GM21529 (cell line): ENCODE measurements at regions not wholly inside any gene's neighbourhood (a gene's known extent, or its start where the extent isn't known, plus 50 kb on each side); places are given as distances from the start of the nearest gene placed in this dataset.
"Not testable (repeated sequence)": the region's sequence is repeated elsewhere in the genome, so short reads cannot be mapped to it uniquely, and the experiment has no call there.

Source experiments
- ATAC-seq: cut with Tn5 transposase; IDR thresholded peaks from one replicate; pipeline ENCODE4 v1.9.1; 2021; ENCODE audit not compliant: unreplicated experiment

DNA sequence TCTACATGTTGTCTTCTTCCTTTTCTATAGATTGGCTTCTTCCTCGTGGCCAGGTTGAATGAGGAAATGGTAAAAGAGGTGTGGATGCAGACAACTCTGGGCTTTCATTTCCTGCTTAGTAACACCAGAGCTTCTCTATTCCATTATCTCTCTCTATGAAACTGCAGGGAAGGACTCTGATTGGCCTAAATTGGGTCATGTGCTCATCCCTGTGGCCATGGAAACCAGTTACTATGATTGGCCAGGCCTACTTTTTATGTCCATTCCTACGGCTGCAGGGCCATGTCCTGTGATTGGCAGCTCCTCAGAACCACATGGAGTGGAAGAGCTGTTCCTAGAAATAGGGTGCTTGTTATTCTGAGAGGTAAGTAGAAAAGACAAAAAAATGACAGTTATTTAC is 486.9 kb upstream of the ADAMTS9 start:
- no peak for ATAC-seq

DNA sequence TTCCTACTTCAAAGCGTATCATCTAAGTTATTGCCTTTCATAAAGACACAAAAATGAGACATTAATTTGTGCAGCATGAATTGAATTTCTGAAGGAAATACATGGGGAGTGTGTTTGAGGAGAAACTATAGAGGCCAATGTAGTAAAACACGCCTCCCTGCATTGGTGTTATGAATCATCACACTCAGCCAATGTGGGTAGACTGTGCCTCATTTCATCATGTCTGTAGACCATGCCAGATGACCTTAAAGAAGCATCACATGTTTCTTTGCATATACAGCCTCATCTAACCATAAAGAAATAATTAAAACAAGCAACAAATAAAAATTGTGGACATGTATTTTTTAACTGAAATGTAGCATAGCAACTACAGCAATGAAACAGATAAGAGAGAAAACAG is 486.0 kb upstream of the ADAMTS9 start:
- ATAC-seq = no peak

DNA sequence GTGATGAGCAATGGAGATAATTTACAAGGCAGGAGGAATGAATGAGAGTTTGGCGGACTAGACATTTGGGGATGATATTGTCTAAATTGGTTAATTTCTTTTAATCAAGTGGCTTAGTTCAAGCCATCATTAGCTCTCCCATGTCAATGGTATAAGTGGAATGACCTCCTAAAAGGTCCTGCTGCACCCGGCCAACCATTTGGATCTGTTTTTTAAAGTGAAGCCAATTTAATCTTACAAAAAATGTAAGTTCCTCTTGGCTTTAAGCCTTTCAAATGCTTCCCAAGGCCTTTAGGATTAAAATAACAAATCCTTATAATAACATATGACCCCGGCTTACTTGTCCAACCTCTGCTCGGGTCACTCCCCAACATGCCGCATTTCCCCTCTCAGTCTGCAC is 484.4 kb upstream of the ADAMTS9 start:
- ATAC-seq = no peak

DNA sequence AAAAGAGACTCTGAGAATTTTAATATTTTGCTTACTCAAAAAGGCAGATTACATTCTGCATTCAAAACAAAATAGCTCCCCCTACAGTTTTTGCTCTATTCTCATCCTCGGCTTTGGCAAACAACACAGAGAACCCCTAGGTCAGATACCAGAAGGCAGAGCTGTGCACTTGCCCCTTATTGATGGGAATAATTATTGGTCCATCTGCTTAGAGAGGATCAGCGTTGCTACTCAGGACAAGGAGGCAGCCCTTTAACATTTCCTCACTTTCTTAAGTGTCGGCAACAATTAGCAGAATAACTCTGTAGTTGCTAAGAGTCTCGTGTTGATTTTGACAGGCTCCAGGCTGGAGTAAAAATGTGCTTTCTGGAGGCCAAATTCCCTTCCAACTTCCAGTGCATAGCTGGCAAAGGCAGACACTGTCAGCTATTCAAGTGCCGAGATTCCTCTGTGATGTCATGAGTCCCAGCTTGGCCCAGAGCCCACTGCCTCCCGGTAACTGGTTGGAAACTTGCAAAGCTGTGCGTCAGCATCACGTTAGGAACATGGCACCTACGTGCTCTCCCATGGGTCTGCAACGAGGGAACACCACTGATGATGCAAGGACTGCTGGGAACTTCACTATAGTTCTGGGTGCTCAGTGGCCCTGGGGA is 482.7 kb upstream of the ADAMTS9 start:
- ATAC-seq = no peak

DNA sequence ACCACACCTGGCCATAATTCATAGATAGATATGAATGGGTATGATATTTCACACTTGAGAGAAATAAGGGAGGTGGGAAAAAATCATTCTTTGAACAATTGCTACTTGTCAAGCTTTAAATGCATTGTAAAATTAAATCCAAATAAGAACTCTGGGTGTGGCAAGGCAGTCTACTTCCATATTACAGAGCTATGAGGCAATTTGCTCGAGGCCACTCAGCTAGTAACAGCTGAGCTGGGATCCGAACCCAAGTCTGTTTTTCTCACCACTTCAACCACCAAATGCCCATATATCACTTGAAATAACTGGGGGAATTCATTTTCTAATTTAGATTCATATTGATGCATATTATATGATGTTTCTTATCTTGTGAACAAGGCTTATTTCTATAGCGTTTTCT is 482.2 kb upstream of the ADAMTS9 start:
- ATAC-seq = no peak

DNA sequence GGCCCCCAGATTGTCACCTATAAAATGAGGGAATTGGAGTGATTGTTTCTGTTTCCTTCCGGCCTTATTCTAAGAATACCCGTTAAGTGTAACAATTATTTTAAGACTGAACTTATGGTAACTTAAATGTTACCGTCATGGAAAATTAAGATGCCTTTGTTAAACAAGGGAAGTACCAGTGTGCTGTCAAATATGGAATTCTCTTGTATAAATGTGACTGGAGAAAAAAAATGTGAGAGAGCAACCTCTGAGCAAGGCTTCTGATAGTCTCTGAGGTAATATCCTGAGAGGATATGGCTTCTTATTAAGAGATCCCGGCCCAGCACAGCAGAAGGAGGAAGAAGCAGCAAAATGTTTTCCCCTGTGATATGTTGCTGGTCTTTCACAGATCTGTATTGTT is 480.7 kb upstream of the ADAMTS9 start:
- no peak for ATAC-seq

DNA sequence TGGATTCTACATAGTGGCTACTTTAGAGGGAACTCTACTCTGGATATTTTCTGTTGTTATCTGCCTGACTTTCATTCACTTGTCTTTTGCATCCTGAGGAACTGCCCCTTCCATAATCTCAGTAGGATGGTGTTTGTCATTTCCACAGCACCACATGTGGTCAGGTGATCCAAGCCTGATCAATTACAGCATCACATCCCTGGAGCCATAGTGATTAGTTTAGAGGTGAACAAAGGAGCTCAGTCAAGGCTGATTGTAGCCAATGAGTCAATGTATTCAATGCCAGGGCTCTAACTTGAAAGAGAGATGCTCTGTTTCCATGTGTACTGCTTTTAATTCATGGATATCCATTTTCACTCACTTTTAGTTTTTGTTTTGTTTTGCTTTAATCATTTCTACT is 478.7 kb upstream of the ADAMTS9 start:
- ATAC-seq = no peak

DNA sequence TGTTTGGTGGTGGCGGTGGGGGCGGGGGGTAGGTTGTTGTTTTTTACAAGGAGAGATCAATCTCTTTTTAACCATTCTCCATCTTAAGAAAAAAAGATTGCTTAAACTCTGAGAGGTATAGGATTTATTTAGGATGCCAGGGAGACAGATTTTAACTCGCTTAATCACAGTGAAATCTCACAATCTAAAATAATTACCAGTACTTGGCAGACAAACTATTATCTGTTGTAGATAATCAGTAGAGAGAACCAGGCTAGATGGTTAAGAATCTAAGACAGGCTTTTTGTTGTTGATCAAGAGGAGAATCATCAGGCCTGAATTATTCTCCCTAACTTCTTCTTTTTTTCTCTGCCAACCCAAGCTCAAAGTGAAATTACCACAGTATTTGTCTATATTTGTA is 470.2 kb upstream of the ADAMTS9 start:
- no peak for ATAC-seq

DNA sequence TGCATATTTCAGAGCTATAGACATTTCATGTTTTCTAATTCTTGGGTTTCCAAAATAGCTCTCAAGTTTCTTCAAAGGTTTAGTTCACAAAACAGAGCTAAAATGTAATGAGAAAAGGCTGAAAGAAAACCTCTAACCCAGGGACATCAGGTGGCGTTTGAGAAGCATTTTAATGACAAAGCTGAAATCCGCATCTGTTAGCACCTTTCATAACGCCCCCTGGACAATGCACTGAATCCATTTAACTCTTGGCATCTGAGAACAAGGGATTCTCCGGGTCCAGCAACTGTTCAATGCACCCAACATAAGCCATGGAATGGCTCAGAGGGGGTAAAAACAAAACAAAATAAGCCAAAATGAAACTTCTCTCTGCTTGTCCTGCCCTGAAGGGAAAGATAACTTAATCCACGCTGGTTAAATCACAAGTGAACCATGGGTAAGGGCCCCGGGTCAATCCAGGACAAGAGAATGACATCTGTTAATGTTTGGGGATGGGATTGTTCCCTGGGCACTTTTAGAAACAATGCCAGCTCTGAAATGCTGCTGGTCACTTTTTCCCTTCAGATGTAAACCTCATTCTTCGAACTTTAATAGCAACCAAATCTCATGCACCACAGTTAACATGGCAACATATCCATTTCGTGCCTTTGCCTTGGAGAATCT is 466.2 kb upstream of the ADAMTS9 start:
- ATAC-seq = no peak

DNA sequence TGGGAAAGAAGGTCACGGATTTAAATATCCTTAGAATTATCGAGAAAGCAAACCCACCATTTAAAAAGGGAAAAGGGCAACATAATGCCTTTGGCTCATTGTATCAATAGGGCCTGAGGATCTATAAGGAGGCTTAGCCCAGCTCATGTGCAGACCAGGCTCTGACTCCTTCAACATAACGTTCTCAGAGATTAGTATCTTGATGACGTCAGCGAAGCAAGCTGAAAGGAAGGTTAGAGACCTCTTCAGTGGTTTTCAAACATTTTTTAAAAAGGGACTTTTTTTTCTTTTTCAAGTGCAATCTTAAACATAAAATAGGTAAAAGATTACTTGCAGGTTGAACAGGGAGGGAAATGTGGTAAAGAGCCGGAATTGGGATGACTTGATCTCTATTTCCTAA is 463.9 kb upstream of the ADAMTS9 start:
- no peak for ATAC-seq

DNA sequence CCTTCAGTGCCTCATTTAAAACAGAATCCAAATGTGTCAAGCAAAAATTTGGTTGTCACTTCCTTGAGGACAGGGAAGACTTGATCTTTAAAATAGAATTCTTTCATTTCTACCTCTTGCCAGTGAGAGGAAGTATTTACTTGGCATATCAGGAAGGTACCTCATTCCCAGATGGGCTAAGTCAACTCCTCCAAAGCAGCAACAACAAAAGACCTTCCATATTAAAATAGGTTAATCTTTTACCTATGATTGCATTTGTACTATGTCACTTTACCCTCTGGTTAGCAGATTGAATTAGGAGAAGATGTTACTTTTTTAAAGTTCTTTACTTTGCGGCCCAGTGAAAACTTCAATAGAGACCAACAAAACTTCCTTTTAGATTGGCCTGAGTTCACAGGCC is 462.1 kb upstream of the ADAMTS9 start:
- no peak for ATAC-seq

DNA sequence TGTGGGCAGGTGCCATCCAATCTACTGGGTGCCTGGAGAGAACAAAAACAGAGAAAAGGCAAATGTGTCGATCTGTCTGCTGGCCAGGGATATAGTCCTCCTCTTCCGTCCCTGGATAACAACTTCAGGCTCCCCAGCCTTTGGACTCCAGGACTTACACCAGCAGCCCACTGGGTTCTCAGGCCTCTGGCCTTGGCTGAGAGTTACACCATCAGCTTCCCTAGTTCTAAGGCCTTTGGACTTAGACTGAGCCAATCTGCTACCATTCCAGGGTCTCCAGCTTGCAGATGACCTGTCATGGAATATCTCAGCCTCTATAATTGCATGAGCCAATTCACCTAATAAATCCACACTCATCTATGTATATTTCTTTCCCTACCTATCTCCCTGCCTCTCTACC is 460.9 kb upstream of the ADAMTS9 start:
- ATAC-seq = no peak

DNA sequence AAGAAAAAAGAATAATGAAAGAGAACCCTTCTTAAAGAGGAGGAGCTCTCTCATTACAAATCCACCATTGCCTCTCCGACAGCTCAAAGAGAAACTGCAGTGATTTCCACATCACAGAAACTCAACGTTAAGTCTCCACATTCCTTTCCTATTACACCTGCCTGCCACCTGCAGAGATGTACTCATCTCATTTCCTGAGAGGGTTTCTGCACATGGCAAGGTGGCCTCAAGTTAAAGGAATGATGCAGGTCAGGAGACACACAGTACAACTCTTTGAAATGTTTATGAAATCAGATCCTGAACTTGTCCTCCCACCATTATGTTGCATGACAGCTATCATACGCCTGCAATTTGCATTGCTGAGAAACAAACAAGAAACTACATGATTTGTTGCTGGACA is 458.4 kb upstream of the ADAMTS9 start:
- no peak for ATAC-seq

DNA sequence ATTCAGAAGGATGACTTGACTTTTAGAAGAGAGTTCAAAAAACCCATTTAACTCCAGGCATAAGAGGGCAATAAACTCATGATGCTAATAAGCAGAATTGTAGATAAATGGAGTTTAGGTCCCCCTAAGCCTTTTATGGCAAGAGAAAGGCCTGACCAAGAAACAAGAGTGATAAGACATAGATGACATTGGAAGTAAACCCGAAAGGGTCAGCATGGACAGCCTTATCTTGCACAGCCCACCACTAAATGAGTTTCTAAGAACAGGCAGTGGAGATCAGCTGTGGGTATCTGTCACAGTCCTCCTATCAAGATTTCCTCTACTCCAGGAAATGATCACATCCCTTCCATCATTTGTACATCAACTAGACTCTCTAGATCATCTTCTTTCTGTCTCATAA is 457.9 kb upstream of the ADAMTS9 start:
- no peak for ATAC-seq

DNA sequence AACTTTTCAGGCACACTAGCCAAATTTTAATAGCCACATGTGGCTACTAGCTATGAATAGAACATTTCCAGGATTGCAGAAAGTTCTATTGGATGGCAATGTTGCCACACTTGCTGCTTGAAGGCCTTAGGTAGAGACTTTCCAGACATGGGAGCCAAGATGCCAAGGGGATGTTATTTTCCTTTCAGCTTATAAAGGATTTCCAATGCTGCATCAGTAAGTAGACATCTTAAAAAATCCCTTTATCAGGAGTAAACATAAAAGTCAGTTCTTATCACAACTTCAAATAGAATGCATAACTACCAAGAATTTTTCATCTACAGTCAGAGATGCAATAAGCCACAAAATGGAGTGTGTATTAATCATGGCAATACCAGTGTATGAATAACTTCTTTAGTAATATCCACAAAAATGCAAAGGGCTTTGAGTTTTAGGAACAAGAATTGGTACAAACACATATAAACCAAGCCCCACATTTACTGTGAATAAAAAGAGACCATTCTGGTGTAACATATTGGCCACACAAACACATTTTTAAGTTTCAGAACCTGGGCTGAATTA is 457.1 kb upstream of the ADAMTS9 start:
- ATAC-seq = no peak

DNA sequence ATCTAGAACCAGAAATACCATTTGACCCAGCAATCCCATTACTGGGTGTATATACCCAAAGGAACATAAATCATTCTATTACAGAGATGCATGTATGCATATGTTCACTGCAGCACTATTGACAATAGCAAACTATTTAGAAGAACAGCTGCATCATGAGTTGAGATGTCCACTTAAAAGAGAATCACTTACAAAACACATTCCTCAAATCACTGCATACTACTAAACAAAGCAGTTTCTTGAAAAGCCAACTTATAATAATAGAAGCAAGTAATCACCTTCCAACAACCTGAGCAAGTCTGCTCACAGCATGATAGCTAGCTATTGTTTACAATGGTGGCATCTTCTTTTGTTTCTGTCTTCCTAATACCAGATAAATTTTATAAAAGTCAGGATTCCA is 454.7 kb upstream of the ADAMTS9 start:
- no peak for ATAC-seq

DNA sequence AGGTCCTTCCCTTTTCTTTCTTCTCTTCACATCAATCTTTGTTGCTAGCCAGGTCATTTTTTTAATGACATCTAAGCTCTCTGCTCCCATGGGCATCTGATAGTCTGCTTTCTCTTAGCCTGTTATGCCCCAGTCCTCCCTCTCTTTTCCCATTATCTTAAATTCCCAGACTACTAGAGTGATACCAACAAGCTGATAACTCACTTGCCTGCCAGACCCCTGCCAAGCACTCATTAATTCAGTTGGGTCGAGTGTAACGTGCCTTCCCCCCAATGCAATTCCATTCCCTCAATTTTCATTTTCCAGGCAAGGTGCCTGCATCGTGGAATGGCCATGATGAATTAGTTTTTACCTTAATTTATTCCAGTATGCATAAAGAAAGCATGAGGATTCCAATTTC is 450.8 kb upstream of the ADAMTS9 start:
- no peak for ATAC-seq

DNA sequence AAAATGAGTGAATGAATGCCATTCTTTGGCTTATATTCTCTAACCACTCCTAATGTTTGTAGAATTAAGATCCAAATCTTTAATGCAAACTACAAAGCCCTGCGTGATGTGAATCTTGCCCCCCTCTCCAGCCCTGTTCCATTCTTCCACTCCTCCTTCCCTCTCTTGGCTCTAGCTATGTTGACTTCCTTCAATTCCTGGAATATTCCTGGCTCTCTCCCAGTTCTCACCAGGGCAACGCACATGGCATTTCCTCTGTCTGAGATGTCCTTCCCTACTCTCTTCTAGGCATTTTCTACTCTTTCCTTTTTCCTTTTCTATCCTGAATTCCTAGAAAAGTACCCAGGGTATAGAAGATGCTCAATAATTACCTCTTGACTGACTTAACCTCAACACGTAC is 446.0 kb upstream of the ADAMTS9 start:
- not testable (repeated sequence) for ATAC-seq

DNA sequence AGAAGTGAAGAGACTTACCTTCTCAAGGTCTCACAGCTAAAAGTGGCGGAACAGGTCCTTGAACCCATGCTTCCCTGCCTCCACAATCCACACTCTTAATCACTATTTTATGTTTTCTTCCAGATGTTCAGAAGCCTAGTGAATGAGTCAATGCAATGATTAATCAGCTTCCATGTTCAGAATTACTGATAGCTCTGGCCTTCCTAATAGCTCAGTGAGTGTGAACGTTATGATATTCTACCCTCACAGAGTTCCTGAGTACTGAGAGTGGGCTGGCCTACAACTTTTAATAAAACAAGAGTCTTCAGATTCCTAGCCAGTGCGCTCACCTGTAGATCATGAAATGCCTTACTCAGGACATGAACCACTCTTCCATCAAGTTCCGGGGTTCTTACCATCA is 443.0 kb upstream of the ADAMTS9 start:
- ATAC-seq = no peak

DNA sequence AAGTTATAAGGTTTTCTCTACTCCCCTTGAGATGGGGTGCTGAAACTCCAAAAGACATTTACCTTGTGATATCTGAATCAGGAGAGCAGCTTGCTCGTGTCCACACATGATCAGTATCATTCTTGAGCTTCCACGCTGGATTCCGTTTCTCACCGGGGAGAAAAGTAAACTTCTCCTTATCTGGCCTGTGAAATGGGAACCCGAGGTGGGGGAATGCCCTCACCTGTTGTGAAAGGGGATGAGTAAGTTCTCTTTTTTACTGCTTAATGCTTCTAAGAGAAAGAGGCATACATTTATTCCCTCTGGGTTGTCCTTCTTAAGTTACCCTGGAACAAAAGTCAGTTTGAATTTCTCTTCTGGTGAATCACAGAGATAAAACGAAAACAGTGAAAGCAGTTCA is 440.5 kb upstream of the ADAMTS9 start:
- no peak for ATAC-seq

DNA sequence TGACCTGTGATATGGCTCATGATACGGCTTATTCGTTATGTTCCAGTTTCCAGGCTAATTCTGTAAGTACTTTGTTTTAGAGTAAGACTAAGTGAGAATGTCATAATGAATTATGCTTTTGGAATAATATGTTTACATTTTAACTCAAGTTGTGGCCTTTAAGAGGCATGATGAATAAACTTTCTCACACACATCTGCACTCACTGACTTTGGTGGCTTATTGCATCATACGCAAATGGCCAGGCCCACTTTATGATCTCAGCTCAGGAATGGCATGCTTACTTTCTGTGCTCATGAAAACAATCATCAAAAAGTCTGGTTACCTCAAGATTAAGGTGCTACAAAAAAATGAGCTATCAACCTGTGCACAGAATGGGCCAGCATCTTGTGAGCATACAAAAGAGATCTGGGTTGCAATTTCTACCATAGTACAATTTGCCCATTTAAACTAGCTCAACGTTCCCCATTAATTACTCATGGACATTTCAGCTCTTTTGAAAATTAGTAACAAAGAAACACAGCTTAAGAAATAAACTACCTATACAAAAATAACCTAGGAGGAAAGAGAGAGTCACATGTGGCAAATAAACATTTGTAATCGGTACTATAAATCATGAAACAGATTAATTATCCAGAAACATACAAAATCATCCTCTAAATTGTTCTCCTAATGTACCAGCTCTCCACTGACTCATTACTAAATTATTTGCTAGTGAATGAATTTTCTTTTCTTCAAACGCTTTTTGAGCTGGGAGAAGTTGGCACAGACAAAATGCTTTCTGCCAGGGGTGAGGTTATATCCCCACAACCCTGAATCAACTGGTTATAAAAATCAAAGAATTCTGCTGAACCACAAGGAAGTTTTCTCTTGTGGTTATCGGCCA is 439.0 kb upstream of the ADAMTS9 start:
- no peak for ATAC-seq

DNA sequence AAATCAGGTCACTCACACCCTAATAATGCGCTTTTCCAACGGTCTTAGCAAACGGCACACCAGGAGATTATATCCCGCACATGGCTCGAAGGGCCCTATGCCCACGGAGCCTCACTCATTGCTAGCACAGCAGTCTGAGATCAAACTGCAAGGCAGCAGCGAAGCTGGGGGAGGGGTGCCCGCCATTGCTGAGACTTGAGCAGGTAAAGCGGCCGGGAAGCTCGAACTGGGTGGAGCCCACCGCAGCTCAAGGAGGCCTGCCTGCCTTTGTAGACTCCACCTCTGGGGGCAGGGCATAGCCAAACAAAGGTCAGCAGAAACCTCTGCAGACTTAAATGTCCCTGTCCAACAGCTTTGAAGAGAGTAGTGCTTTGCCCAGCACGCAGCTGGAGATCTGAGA is 432.4 kb upstream of the ADAMTS9 start:
- ATAC-seq = not testable (repeated sequence)
